ENCODE measurements at regions not wholly inside any gene's neighbourhood (a gene's known extent, or its start where the extent isn't known, plus 50 kb on each side); places are given as distances from the start of the nearest gene placed in this dataset.

- POLR2A ChIA-PET, result no interaction called here
- Mint-ChIP-seq H3K27me3 (ENCODE audit: low read depth) (peaks cover 27% of the 10 kb centered on the region), H3K4me1 (ENCODE audit: low read depth) (no peaks in the 10 kb centered on the region), H3K36me3 (ENCODE audit: low read depth) (no peaks in the 10 kb centered on the region), H3K27ac (no peak overlapping the region), H3K4me3 (no peak overlapping the region), H3K9me3 (ENCODE audit: insufficient read depth) (no peaks in the 10 kb centered on the region)
- CTCF ChIA-PET, result no interaction called here
- ATAC-seq, result no peak
- DNase-seq, result no peak
Measured at GRCh38 chr9:90027296-90027790, 422.5 kb downstream of the GADD45G start.

- Mint-ChIP-seq H3K27ac (no peak overlapping the region), H3K4me1 (ENCODE audit: low read depth) (no peaks in the 10 kb centered on the region), H3K27me3 (ENCODE audit: low read depth) (peaks cover 21% of the 10 kb centered on the region), H3K36me3 (ENCODE audit: low read depth) (no peaks in the 10 kb centered on the region), H3K4me3 (no peak overlapping the region), H3K9me3 (ENCODE audit: insufficient read depth) (no peaks in the 10 kb centered on the region)
- CTCF ChIA-PET, result no interaction called here
- DNase-seq, result no peak
- POLR2A ChIA-PET, result no interaction called here
- no peak for ATAC-seq
Measured at GRCh38 chr9:90029386-90029785, 424.6 kb downstream of the GADD45G start.

- Mint-ChIP-seq H3K4me3 (no peak overlapping the region), H3K27ac (no peak overlapping the region), H3K36me3 (ENCODE audit: low read depth) (no peaks in the 10 kb centered on the region), H3K4me1 (ENCODE audit: low read depth) (no peaks in the 10 kb centered on the region), H3K27me3 (ENCODE audit: low read depth) (peaks cover 19% of the 10 kb centered on the region), H3K9me3 (ENCODE audit: insufficient read depth) (no peaks in the 10 kb centered on the region)
- ChIA-PET POLR2A (no interaction called here), CTCF (no interaction called here)
- DNase-seq, result no peak
- ATAC-seq, result no peak
Measured at GRCh38 chr9:90029996-90030395, 425.2 kb downstream of the GADD45G start.

- CTCF ChIA-PET, result interaction anchor here (0.6 to 1.3 kb wide), 2 partner anchors 10 to 344 kb away, joined by 3 to 4 read pairs; no protein-coding TSS in a partner anchor
- Mint-ChIP-seq H3K27ac (no peak overlapping the region), H3K9me3 (ENCODE audit: insufficient read depth) (no peaks in the 10 kb centered on the region), H3K27me3 (ENCODE audit: low read depth) (peaks cover 12% of the 10 kb centered on the region), H3K4me1 (ENCODE audit: low read depth) (no peaks in the 10 kb centered on the region), H3K4me3 (no peak overlapping the region), H3K36me3 (ENCODE audit: low read depth) (no peaks in the 10 kb centered on the region)
- ATAC-seq, result no peak
- POLR2A ChIA-PET, result no interaction called here
- DNase-seq, result no peak
Measured at GRCh38 chr9:90032296-90033027, 427.6 kb downstream of the GADD45G start.

GRCh38 chr9:90033028-90033650 lies 428.3 kb downstream of the GADD45G start:
- Mint-ChIP-seq H3K27ac (no peak overlapping the region), H3K4me3 (no peak overlapping the region), H3K27me3 (ENCODE audit: low read depth) (peaks cover 10% of the 10 kb centered on the region), H3K4me1 (ENCODE audit: low read depth) (no peaks in the 10 kb centered on the region), H3K9me3 (ENCODE audit: insufficient read depth) (no peaks in the 10 kb centered on the region), H3K36me3 (ENCODE audit: low read depth) (no peaks in the 10 kb centered on the region)
- CTCF ChIA-PET, result interaction anchor here (1.3 kb wide), 1 partner anchor 11 kb away, joined by 4 read pairs; no protein-coding TSS in a partner anchor
- POLR2A ChIA-PET, result no interaction called here
- no peak for DNase-seq
- no peak for ATAC-seq

GRCh38 chr9:90034071-90034470 lies 429.3 kb downstream of the GADD45G start:
- Mint-ChIP-seq H3K4me3 (no peak overlapping the region), H3K4me1 (ENCODE audit: low read depth) (no peaks in the 10 kb centered on the region), H3K27me3 (ENCODE audit: low read depth) (peaks cover 3% of the 10 kb centered on the region), H3K9me3 (ENCODE audit: insufficient read depth) (no peaks in the 10 kb centered on the region), H3K36me3 (ENCODE audit: low read depth) (no peaks in the 10 kb centered on the region), H3K27ac (no peak overlapping the region)
- CTCF ChIA-PET, result no interaction called here
- no peak for ATAC-seq
- POLR2A ChIA-PET, result no interaction called here
- no peak for DNase-seq

- CTCF ChIA-PET, result interaction anchor here (1.0 kb wide), 1 partner anchor 11 kb away, joined by 3 read pairs; no protein-coding TSS in a partner anchor
Measured at GRCh38 chr9:90035471-90035870, 430.7 kb downstream of the GADD45G start.

GRCh38 chr9:90037146-90037797 lies 432.5 kb downstream of the GADD45G start:
- H3K36me3 Mint-ChIP-seq (ENCODE audit: low read depth), result no peaks in the 10 kb centered on the region
- no peak overlapping the region for H3K4me3 Mint-ChIP-seq
- H3K4me1 Mint-ChIP-seq (ENCODE audit: low read depth), result no peaks in the 10 kb centered on the region
- H3K27ac Mint-ChIP-seq, result no peak overlapping the region
- ChIA-PET CTCF (interaction anchor here (1.0 kb wide), 1 partner anchor 439 kb away, joined by 5 read pairs; no protein-coding TSS in a partner anchor), POLR2A (no interaction called here)
- DNase-seq (no peak), ATAC-seq (no peak)
- peaks cover 2% of the 10 kb centered on the region for H3K27me3 Mint-ChIP-seq (ENCODE audit: low read depth)
- H3K9me3 Mint-ChIP-seq (ENCODE audit: insufficient read depth), result no peaks in the 10 kb centered on the region

More at GRCh38 chr9:90035471-90035870, 430.7 kb downstream of the GADD45G start:
- ATAC-seq (no peak), DNase-seq (no peak)
- Mint-ChIP-seq H3K9me3 (ENCODE audit: insufficient read depth) (no peaks in the 10 kb centered on the region), H3K27ac (no peak overlapping the region), H3K4me1 (ENCODE audit: low read depth) (no peaks in the 10 kb centered on the region), H3K4me3 (no peak overlapping the region), H3K27me3 (ENCODE audit: low read depth) (peaks cover 3% of the 10 kb centered on the region), H3K36me3 (ENCODE audit: low read depth) (no peaks in the 10 kb centered on the region)
- POLR2A ChIA-PET, result no interaction called here

GRCh38 chr9:90038763-90039162 lies 434.0 kb downstream of the GADD45G start:
- ATAC-seq, result no peak
- Mint-ChIP-seq H3K4me3 (no peak overlapping the region), H3K4me1 (ENCODE audit: low read depth) (no peaks in the 10 kb centered on the region), H3K36me3 (ENCODE audit: low read depth) (no peaks in the 10 kb centered on the region), H3K27ac (no peak overlapping the region), H3K27me3 (ENCODE audit: low read depth) (peaks cover 2% of the 10 kb centered on the region), H3K9me3 (ENCODE audit: insufficient read depth) (no peaks in the 10 kb centered on the region)
- CTCF ChIA-PET, result interaction anchor here (1.0 kb wide), 1 partner anchor 441 kb away, joined by 4 read pairs; no protein-coding TSS in a partner anchor
- no peak for DNase-seq
- POLR2A ChIA-PET, result no interaction called here

GRCh38 chr9:90044263-90044662 lies 439.5 kb downstream of the GADD45G start:
- Mint-ChIP-seq H3K27me3 (ENCODE audit: low read depth) (peaks cover 3% of the 10 kb centered on the region), H3K4me3 (no peak overlapping the region), H3K36me3 (ENCODE audit: low read depth) (no peaks in the 10 kb centered on the region), H3K27ac (no peak overlapping the region), H3K9me3 (ENCODE audit: insufficient read depth) (no peaks in the 10 kb centered on the region), H3K4me1 (ENCODE audit: low read depth) (no peaks in the 10 kb centered on the region)
- DNase-seq (no peak), ATAC-seq (no peak)
- POLR2A ChIA-PET, result no interaction called here
- CTCF ChIA-PET, result interaction anchor here (0.9 to 1.6 kb wide), 3 partner anchors 8 to 446 kb away, joined by 3 to 6 read pairs (median 5); no protein-coding TSS in a partner anchor

GRCh38 chr9:90044710-90045151 lies 439.9 kb downstream of the GADD45G start:
- DNase-seq (no peak), ATAC-seq (no peak)
- H3K36me3 Mint-ChIP-seq (ENCODE audit: low read depth), result no peaks in the 10 kb centered on the region
- POLR2A ChIA-PET, result no interaction called here
- CTCF ChIA-PET, result interaction anchor here (1.0 to 1.6 kb wide), 3 partner anchors 134 to 447 kb away, joined by 3 to 6 read pairs (median 5); no protein-coding TSS in a partner anchor
- no peaks in the 10 kb centered on the region for H3K4me1 Mint-ChIP-seq (ENCODE audit: low read depth)
- H3K4me3 Mint-ChIP-seq, result no peak overlapping the region
- H3K27me3 Mint-ChIP-seq (ENCODE audit: low read depth), result peaks cover 7% of the 10 kb centered on the region
- no peak overlapping the region for H3K27ac Mint-ChIP-seq
- H3K9me3 Mint-ChIP-seq (ENCODE audit: insufficient read depth), result no peaks in the 10 kb centered on the region

Measured in activated CD8-positive, alpha-beta T cell treated with anti-CD3 and anti-CD28 coated beads, Interleukin-2, amount 10 ng/mL, durations not matched to agents 7 days and 5 days (primary cell).